22Rv1 (cell line): ENCODE measurements at regions not wholly inside any gene's neighbourhood (a gene's known extent, or its start where the extent isn't known, plus 50 kb on each side); places are given as distances from the start of the nearest gene placed in this dataset.

ENCODE experiments used
- H3K27ac ChIP-seq: fragments of 450-650 bp; 2 replicates; pipeline ENCODE4 v1.5.1; 2017
- ZFX ChIP-seq: fragments of 450-650 bp; IDR thresholded peaks from 2 replicates; pipeline ENCODE4 v1.6.1; 2017; ENCODE audit warnings: antibody characterized with exemption, borderline replicate concordance
- TF ChIP-seq, protein P1 (sequence below): fragments of 450-650 bp; IDR thresholded peaks from 2 replicates; pipeline ENCODE4 v1.5.1; 2017; ENCODE audit warnings: mild to moderate bottlenecking

DNA sequence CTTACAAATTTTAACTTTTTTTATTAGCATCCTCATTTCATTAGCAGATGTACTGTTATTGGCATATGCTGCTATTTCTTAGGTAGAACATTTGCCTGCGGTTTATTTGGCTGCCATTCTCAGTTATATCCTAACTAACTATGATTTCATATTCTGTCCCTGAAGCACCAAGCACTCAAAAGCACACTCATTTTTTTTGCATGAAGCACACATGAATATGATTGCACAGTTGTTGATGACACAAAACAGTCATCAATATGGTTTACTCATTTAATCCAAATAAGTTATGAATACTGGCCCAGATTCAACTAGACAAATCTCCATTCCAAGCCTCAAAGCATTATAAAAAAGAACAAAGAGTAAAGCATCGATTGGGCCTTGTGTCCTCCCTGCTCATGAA, 129.4 kb upstream of the CNTNAP5 start:
- no peak overlapping the region for H3K27ac ChIP-seq
- no peak for TF ChIP-seq ZFX
- TF ChIP-seq, protein P1, sequence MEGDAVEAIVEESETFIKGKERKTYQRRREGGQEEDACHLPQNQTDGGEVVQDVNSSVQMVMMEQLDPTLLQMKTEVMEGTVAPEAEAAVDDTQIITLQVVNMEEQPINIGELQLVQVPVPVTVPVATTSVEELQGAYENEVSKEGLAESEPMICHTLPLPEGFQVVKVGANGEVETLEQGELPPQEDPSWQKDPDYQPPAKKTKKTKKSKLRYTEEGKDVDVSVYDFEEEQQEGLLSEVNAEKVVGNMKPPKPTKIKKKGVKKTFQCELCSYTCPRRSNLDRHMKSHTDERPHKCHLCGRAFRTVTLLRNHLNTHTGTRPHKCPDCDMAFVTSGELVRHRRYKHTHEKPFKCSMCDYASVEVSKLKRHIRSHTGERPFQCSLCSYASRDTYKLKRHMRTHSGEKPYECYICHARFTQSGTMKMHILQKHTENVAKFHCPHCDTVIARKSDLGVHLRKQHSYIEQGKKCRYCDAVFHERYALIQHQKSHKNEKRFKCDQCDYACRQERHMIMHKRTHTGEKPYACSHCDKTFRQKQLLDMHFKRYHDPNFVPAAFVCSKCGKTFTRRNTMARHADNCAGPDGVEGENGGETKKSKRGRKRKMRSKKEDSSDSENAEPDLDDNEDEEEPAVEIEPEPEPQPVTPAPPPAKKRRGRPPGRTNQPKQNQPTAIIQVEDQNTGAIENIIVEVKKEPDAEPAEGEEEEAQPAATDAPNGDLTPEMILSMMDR: no peak

DNA sequence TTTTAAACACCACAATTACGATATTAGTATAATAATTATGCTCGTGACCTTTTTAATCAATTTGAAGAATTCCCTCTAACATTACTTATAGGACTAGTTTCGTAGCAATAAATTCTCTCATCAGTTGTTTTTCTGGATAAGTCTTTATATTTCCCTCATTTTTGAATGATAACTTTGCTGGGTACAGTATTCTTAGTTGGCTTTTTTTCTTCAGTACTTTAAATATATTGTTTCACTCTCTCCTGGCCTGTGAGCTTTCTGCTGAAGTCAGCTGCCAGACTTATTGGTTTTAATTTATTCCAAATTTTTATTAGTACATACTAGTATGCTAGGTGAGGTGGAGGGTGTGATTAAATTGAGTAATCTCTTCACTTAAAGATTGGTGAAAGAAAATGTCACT, 123.8 kb upstream of the CNTNAP5 start:
- no peak overlapping the region for H3K27ac ChIP-seq
- TF ChIP-seq, protein P1: no peak
- TF ChIP-seq ZFX: no peak

DNA sequence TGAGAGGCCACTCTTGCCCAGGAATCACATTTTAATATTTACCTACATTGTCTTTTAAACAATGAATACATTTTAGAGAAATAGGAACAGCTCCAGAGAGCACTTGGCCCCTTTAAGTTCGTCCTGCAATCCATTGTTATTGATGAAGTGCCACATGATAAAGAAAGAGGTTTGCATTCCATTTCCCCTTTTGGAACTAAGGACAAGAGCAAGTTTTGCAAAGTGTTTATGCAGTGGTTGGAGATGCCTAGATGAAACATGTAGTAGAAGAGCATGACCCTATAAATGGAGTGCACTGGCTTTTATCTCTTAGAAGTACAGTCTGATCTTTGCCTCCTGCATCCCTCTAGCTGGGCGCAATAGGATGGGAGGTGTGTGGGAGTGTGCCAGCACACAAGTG, 118.7 kb upstream of the CNTNAP5 start:
- TF ChIP-seq ZFX: no peak
- TF ChIP-seq, protein P1: no peak
- no peak overlapping the region for H3K27ac ChIP-seq

DNA sequence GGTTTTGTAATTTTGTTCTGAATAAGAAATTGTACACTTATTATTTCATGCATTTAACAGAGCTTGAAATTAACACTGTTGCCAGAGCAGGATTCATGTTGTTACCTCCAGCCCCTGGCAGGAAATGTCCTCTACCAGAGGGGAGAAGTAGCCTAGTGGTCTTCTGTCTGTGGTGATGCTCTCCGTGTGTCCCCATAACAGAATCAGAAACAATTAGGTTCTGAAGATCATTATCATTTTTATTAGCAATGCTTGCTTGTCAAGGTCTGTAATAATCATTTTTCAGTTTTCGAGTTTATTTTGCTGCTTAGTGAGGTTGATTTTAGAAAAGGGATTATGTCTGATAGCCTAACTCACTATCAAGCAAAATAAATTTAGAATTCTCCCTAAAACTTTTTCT, 116.6 kb upstream of the CNTNAP5 start:
- H3K27ac ChIP-seq: no peak overlapping the region
- TF ChIP-seq ZFX: no peak
- TF ChIP-seq, protein P1: no peak

DNA sequence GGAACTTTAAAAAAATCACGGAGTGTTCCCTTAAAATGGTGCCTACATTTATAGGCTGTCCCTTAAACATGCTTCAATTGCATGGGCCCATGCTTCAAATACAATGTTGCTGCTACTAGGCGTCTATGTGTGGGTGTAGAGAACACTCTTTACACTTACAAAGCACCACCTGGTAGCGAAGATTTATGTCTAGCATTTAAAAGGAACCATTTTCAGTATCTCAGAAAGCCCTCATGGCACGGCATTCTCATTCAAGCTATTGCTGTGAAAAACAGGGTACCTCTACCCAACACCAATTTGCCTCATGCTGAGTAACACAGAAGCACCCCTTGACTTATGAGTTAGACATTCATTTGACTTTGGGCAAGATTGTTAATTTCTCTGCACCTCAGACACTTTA, 112.9 kb upstream of the CNTNAP5 start:
- no peak overlapping the region for H3K27ac ChIP-seq
- TF ChIP-seq, protein P1: no peak
- no peak for TF ChIP-seq ZFX

DNA sequence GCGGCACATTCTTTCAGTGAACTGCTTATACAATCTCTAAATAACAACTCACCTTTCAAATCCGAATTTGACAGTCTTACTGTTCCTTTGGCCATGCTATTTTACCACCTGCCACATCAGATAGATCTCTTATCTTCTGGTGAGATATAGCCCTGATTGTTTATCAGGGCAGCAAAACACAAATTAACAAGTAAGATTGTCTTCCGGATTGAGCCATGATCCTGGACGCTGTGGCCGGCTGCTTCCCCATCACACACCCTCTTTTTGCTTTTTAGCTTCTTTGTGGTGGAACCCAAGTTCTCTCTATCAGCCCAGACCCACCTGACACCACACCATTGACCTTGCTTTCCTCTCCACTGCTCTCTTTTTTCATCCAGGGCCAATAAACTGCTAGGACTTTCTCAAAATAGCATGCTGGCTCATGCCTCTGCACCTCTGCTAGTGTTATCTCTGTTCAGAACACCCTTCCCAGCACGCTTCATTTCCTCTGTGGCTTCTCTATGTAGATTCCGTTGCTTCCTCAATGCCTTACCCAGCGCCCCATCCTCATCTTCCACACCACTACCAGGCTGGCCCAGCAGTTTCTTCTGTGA, 111.8 kb upstream of the CNTNAP5 start:
- no peak overlapping the region for H3K27ac ChIP-seq
- TF ChIP-seq ZFX: no peak
- TF ChIP-seq, protein P1: no peak

DNA sequence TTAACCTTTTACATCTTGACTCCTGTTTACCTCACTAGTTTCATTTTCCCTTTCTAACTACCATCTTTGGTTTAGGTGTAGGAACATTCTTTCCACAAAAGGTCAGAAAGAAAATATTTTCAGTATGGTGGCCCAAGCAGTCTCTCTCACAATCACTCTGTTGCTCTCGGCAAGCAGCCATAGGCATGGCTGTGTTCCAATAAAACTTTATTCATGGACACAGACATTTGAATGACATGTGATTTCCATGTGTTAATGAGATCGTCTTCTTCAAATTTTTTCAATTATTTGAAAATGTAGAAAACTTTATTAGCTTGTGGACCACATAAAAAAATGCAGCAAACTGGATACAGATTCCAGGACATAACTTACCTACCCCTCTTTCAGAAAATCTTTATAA, 109.7 kb upstream of the CNTNAP5 start:
- TF ChIP-seq ZFX: no peak
- TF ChIP-seq, protein P1: no peak
- H3K27ac ChIP-seq: no peak overlapping the region
